Smooth muscle cell of the brain vasculature (primary cell): ENCODE measurements at regions not wholly inside any gene's neighbourhood (a gene's known extent, or its start where the extent isn't known, plus 50 kb on each side); places are given as distances from the start of the nearest gene placed in this dataset.

Experiments
- DNase-seq: peaks from one replicate; pipeline ENCODE4 v3.0.0-alpha.2; 2012; ENCODE audit warnings: low read depth, low spot score

- no peak for DNase-seq
Measured at GRCh38 chr10:43973801-43974200, 325.1 kb upstream of the ZNF32 start.

DNA sequence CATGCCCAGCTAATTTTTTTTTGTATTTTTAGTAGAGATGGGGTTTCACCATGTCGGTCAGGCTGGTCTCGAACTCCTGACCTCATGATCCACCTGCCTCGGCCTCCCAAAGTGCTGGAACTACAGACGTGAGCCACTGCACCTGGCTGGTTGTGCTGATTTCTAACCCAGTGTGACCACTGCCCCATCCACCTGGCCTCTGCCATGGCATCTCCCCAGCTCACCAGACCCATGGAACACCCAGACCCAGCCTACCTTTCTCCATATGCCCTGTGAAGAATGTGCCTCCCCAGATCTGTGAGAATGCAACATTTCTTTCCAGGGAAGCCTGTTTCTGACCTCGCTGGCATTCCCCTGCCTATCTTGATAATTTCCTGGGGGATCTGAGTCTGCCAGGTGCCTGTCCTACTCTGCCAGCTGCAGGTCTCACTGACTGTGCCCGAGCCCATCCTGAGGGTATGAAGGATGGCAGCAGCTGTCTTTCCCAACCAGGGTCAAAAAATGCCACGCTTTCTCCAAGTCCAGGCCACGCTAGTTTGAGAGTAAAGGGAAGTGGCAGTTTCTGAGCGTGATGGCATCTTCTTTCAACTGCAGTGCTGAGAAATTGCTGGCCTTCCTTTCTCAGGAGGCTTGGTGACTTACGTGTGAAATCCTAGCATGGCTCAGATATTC lies 324.4 kb upstream of the ZNF32 start:
- no peak for DNase-seq

GRCh38 chr10:43971981-43972380 lies 323.3 kb upstream of the ZNF32 start:
- DNase-seq: no peak

GRCh38 chr10:43971306-43971705 lies 322.6 kb upstream of the ZNF32 start:
- no peak for DNase-seq

DNA sequence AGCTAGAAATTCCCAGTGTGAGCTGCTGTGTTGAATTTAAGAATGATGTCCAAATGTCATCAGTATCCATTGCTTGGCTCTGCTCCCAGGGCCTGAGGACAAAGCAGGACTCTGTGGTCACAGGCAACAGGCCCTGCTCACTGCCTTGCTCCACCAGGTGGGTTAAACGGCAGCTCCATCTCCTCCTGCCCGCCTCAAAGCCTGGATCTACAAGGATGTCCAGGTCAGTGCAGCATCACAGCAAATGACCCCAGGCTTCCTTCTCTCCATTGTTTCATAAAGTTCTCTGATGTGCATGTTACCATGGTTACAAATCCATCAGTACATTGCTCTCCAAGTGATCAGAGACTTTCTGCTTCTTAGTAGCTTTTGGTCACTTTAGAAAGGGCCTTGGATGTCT lies 322.0 kb upstream of the ZNF32 start:
- DNase-seq: no peak

GRCh38 chr10:43970018-43970698 lies 321.5 kb upstream of the ZNF32 start:
- DNase-seq: no peak

DNA sequence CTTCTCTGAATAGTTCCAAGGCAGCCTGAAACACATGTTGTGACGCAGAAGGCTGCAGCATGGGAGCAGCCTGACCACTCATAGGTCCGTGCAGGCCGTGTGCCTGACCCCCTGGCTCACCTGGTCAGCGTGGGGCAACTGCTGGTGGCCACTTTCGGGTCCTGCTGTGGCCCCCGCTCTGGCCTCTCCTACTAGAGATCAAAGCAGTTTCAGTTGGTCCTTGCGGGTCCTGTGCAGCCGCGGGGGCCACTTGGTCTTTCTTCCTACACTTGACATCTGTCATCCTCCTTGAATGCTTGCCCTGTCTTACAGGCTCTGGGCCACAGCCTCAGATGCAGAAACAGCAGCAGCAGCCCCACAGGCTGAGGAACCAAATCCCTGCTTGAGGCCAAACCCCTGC lies 320.8 kb upstream of the ZNF32 start:
- no peak for DNase-seq

GRCh38 chr10:43968961-43969360 lies 320.3 kb upstream of the ZNF32 start:
- no peak for DNase-seq

- DNase-seq: no peak
Measured at GRCh38 chr10:43968076-43968475, 319.4 kb upstream of the ZNF32 start.

- no peak for DNase-seq
Measured at GRCh38 chr10:43966571-43966965, 317.9 kb upstream of the ZNF32 start.

DNA sequence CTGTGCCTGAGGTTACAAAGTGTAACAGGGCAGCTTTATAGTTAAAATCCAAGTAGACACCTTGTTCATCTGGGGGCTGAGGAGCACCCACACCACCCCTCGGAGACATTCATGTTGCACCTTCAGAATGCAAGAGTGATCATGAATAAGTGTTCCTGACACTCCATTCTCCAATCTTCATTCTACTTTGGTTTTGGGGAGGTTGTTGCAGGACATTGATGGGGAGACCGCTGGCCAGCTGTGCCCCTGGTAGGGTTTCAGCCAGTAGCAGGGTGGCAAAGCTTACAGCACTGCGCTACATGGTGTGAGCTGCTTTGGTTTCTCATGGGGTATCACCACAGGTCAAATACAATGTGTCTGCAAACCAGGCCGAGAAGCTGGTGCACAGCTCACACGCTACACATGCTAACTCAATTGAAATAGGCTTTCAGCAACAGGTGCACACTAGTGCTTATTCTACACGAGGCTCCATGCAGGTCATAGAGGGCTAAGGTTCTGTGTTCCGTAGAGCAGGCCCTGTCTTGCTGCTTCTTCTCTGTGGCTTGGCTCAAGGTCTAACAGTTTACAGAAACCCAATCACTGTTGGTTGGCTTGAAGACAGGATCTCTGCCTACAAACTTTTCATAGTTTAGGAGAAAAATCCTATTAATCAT lies 317.4 kb upstream of the ZNF32 start:
- DNase-seq: no peak

GRCh38 chr10:43965033-43965917 lies 316.6 kb upstream of the ZNF32 start:
- DNase-seq: no peak

- no peak for DNase-seq
Measured at GRCh38 chr10:43964486-43964885, 315.8 kb upstream of the ZNF32 start.

- DNase-seq: no peak
Measured at GRCh38 chr10:43963793-43964425, 315.2 kb upstream of the ZNF32 start.

- DNase-seq: no peak
Measured at GRCh38 chr10:43963379-43963778, 314.7 kb upstream of the ZNF32 start.

DNA sequence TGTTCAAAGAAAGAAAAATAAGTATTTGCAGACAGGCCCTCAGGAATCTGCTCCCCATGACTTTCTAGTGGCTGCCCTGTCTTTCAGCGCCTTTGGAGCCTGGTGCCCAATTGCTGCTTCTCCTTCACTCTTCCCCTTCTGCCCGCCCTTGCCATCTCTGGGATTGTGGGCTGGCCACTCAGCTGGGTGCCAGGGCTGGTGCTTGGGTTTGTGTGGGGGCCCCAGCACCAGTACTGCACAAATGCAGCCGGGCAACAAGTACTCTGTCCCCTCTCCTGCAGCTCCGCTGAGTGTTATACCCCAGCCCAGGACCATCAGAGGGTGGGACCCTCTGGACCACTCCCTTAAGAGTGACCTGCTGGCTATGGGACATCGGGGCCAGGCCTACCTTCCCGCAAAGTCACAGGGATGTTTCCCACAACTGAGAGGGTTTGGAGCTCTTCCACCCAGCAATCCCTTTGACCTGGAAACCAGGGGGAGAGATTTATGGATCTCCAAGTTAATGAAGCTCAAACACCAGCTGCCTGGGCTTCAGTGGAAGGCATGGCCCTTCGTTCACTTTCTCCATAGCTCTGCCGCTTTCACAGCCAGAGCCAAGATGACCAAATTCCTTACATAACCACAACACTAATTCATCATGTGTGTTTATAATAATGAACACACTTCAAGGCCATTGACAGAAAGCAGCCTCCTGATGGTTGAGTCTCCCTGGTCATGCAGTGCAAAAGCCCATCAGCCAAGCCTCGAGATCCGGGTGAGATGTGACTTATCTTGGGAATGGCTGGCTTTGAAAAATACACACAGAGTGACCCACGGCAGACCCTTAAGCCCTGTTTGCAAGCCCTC lies 313.9 kb upstream of the ZNF32 start:
- no peak for DNase-seq

DNA sequence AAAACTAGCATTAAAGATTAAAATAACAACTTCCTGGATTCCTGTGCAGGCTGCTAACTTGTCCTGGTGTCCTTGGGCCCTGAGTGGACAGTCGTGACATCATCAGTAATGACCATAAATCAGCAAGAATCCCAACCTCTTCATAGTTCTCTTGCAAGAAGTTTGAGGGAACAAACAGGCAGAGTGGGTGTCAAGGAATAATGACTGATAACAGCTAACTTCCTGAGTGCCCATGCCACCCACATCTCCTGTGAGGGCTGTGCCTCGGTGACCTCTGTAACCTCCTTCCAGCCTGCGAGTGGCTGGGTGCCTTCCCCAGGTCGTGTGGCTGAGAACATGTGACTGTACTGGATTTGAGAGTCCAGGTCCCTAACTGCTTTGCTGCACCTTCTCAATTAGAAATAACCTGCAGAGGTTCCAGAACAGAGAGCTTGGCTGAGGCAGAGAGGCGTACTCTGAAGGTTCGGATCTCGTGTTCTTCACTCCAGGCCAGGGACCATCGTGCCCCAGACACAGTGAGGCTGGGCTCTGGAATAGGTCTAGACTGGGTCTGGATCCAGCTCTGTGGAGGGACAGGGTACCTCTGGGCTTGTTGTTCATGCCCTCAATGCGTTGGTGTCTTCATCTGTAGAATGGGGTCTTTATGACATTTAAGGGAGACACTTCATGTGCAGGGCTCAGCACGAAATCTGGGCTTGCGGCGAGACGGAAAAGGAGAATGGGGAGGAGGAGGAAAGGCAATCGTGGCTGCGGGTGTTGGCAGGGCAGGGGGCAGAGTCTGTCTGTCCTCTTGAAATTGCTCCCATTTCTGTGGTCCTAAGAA lies 313.1 kb upstream of the ZNF32 start:
- no peak for DNase-seq

DNA sequence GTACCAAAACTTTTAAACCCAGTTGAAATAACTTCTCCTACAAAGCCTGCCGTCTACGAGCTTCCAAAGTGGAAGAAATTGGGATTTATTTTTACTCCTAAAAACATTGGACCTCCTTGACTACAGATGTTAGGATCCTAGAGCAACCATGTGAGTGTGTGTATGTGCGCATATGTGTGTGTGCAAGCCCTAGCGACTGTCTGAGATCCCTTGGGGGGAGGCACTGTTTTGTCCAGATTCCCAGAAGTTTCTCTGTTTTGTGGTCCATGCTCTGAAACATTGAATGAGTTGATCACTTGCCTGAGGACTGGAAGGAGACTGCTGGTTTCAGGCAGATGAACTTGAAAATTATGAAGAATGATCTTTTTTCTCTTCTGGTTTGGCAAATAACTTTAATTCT lies 312.3 kb upstream of the ZNF32 start:
- no peak for DNase-seq

- DNase-seq: no peak
Measured at GRCh38 chr10:43960477-43960876, 311.8 kb upstream of the ZNF32 start.

DNA sequence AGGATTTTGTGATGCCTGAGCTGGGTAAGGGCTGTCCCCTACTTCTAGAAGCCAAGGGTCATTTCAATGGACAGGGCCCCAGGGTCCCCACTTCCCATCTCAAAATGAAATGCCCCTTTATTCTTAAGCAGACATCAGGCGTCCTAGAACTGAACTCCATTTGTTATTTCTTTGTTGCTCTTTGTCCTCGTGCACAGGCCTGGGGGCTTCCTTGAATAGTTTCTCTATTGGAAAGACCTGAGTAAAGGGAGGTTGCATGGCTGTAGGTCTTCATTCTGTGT lies 311.4 kb upstream of the ZNF32 start:
- no peak for DNase-seq
